HUES6 (cell line): ENCODE measurements at regions not wholly inside any gene's neighbourhood (a gene's known extent, or its start where the extent isn't known, plus 50 kb on each side); places are given as distances from the start of the nearest gene placed in this dataset.
"Not testable (repeated sequence)": the region's sequence is repeated elsewhere in the genome, so short reads cannot be mapped to it uniquely, and the experiment has no call there.

ENCODE experiments used
- H3K27ac ChIP-seq: 2 replicates; pipeline ENCODE4 v1.7.0; 2013; ENCODE audit warnings: low read depth, mild to moderate bottlenecking, low read length, inconsistent platforms
- H3K27me3 ChIP-seq: 2 replicates; pipeline ENCODE4 v1.6.1; 2013; ENCODE audit warnings: low read length; ENCODE audit not compliant: control insufficient read depth, insufficient read depth
- H3K36me3 ChIP-seq: 2 replicates; pipeline ENCODE4 v1.6.1; 2013; ENCODE audit warnings: low read length; ENCODE audit not compliant: control insufficient read depth, insufficient read depth
- H3K4me1 ChIP-seq: 2 replicates; pipeline ENCODE4 v1.6.1; 2013; ENCODE audit warnings: low read length; ENCODE audit not compliant: control insufficient read depth, insufficient read depth
- H3K4me3 ChIP-seq: 2 replicates; pipeline ENCODE4 v1.5.1; 2013; ENCODE audit warnings: low read depth, low read length
- H3K9ac ChIP-seq: one replicate; pipeline ENCODE4 v1.6.1; 2013; ENCODE audit warnings: mild to moderate bottlenecking, low read length
- H3K9me3 ChIP-seq: 2 replicates; pipeline ENCODE4 v1.6.1; 2013; ENCODE audit warnings: low read depth, low read length; ENCODE audit not compliant: control insufficient read depth, insufficient read depth

DNA sequence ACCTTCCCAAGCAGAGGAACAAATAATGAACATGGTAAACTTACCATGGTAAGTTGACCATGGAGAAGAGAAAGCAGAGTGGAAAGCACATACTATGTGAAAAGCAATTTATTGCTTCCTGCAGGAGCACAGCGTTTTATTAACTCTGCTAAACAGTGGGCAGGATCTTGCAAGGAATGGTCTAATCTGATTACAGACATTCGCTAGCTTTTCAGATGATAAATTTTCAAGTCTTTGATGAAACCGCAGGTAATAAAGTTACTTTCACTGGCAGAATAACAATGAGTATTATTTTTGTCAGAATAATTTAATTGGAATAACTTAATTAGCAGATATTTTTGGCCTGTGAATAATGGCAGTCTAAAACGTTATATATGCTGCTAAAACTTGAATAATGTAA, 89.6 kb upstream of the HGF start:
- H3K27ac ChIP-seq, result no peak overlapping the region
- H3K9me3 ChIP-seq, result no peaks in the 10 kb centered on the region
- H3K36me3 ChIP-seq, result no peaks in the 10 kb centered on the region
- no peaks in the 10 kb centered on the region for H3K4me1 ChIP-seq
- H3K27me3 ChIP-seq, result no peaks in the 10 kb centered on the region
- H3K4me3 ChIP-seq, result no peak overlapping the region
- no peak overlapping the region for H3K9ac ChIP-seq

DNA sequence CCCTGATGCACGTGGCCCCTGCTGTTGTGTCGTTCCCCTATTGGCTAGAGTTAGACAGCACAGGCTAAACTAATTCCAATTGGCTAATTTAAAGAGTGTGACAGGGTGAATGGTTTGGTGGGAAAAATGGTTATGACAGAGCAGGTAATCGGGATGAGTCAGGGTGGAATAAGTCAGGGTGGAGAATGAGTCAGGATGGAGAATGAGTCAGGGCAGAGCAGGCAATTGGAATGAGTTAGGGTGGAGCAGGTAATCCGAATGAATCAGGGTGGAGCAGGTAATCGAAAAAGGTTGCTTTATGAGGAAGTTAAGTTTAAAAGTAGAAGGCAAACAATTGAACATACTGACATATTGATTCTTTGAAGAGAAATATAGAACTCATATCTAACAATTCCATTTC, 89.0 kb upstream of the HGF start:
- H3K27me3 ChIP-seq, H3K36me3 ChIP-seq, H3K9me3 ChIP-seq, H3K9ac ChIP-seq, H3K4me1 ChIP-seq, H3K4me3 ChIP-seq, H3K27ac ChIP-seq: not testable (repeated sequence)

DNA sequence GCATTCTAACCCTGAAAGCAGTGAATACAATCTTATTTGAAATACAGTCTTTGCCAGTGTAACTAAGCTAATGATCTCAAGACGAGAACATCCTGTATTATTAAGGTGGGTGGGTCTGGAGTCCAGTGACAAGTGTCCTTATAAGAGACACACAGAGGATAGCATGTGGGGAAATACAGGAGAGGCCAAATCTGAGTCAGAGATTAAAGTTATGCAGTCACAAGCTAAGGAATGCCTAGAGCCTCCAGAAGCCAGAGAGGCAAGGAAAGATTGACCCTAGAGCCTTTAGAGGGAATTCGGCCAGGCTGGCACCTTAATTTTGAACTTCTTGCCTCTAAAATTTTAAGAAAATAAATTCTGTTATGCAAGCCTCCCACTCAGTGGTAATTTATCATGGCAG, 87.5 kb upstream of the HGF start:
- H3K9me3 ChIP-seq, result no peaks in the 10 kb centered on the region

DNA sequence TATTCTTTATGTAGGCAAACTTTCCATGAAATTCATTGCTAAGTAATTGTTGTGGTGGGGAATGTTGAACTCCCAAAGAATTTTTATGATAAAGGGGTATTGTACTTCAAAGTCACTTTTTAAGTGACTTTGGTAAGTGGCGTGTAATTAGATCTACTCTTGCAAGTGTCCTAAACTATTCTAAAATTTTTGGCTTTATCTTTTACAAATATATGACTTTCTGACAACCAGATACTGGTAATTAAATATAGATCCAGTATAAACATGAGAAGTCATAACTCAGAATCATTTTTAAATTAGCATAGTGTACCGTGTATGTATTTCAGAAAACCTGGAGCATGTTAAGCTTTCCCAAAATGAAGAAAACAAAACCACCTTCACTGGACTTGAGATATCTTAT, 84.7 kb upstream of the HGF start:
- Histone ChIP-seq H3K27ac (no peak overlapping the region), H3K9me3 (no peaks in the 10 kb centered on the region), H3K36me3 (no peaks in the 10 kb centered on the region), H3K27me3 (no peaks in the 10 kb centered on the region), H3K4me1 (peaks cover 10% of the 10 kb centered on the region), H3K9ac (no peak overlapping the region), H3K4me3 (no peak overlapping the region)

More for the DNA sequence above, 87.5 kb upstream of the HGF start:
- no peaks in the 10 kb centered on the region for H3K4me1 ChIP-seq
- H3K27me3 ChIP-seq, result no peaks in the 10 kb centered on the region
- H3K4me3 ChIP-seq, result no peak overlapping the region
- H3K9ac ChIP-seq, result no peak overlapping the region
- H3K27ac ChIP-seq, result no peak overlapping the region
- H3K36me3 ChIP-seq, result no peaks in the 10 kb centered on the region

- no peak overlapping the region for H3K4me3 ChIP-seq
- no peak overlapping the region for H3K9ac ChIP-seq
- H3K4me1 ChIP-seq, result peaks cover 10% of the 10 kb centered on the region
- H3K9me3 ChIP-seq, result no peaks in the 10 kb centered on the region
- H3K27ac ChIP-seq, result no peak overlapping the region
- no peaks in the 10 kb centered on the region for H3K27me3 ChIP-seq
- H3K36me3 ChIP-seq, result no peaks in the 10 kb centered on the region
These were observed 82.9 kb upstream of the HGF start for GRCh38 chr7:81852701-81853100.

DNA sequence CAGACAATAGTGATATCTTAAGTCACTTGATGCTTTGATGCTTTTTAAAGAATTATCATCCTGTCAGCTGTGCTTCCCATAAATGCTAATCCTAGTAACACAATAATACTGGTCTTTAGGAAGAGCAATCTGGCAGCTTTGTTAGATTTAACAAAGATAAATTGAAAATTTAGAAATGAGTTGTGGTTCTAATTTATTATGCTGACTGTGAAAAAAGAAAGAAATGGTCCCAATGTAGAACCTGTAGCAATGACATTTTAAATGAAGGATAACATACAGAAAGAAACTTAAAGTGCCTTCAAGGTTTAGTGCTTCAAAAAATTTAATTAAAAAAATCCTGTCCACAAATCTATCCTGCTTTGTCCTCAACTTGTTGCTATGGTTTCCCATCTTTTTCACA, 81.6 kb upstream of the HGF start:
- no peak overlapping the region for H3K4me3 ChIP-seq
- H3K36me3 ChIP-seq, result no peaks in the 10 kb centered on the region
- no peaks in the 10 kb centered on the region for H3K9me3 ChIP-seq
- H3K9ac ChIP-seq, result no peak overlapping the region
- no peaks in the 10 kb centered on the region for H3K27me3 ChIP-seq
- peaks cover 14% of the 10 kb centered on the region for H3K4me1 ChIP-seq
- no peak overlapping the region for H3K27ac ChIP-seq

GRCh38 chr7:81846398-81846797, 76.6 kb upstream of the HGF start:
- Histone ChIP-seq H3K27me3 (no peaks in the 10 kb centered on the region), H3K36me3 (no peaks in the 10 kb centered on the region), H3K27ac (no peak overlapping the region), H3K9ac (no peak overlapping the region), H3K9me3 (peaks cover 3% of the 10 kb centered on the region; the same call in 1 of the 2 replicates), H3K4me3 (no peak overlapping the region), H3K4me1 (peaks cover 19% of the 10 kb centered on the region)

DNA sequence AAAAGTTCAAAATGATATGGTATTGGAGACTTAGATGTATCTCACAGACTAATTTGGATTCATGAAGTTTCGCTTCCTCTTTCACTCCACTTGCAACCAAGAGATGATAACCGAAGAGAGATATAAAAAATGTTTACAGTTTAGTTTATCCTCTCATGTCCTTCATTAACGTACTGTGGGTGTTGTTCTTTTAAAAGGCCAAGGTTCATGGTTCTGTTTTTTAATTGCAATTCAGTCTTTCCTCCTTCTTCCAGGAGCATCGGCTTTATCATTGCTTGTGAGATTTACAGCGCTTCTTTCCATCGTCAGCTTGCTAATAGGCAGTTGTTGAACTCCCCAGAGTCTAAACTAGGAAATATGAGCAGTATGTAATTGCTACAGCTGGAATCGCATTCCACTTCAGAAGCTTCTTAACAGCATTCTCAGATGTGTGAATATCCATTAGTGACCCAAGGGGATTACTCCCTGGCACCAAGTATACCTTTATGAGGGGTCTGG, 75.9 kb upstream of the HGF start:
- Histone ChIP-seq H3K9me3 (peaks cover 3% of the 10 kb centered on the region; the same call in 1 of the 2 replicates), H3K27me3 (no peaks in the 10 kb centered on the region), H3K9ac (no peak overlapping the region), H3K4me1 (peaks cover 13% of the 10 kb centered on the region), H3K4me3 (no peak overlapping the region), H3K36me3 (no peaks in the 10 kb centered on the region), H3K27ac (no peak overlapping the region)

DNA sequence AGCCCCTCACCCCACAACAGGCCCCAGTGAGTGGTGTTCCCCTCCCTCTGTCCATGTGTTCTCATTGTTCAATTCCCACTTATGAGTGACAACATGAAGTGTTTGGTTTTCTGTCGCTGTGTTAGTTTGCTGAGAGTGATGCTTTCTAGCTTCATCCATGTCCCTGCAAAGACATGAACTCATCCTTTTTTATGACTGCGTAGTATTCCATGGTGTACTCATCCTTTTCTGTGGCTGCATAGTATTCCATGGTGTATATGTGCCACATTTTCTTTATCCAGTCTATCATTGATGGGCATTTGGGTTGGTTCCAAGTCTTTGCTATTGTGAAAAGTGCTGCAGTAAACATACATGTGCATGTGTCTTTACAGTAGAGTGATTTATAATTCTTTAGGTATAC, 73.8 kb upstream of the HGF start:
- H3K4me1 ChIP-seq, H3K4me3 ChIP-seq, H3K27ac ChIP-seq, H3K27me3 ChIP-seq, H3K36me3 ChIP-seq, H3K9me3 ChIP-seq, H3K9ac ChIP-seq: not testable (repeated sequence)

DNA sequence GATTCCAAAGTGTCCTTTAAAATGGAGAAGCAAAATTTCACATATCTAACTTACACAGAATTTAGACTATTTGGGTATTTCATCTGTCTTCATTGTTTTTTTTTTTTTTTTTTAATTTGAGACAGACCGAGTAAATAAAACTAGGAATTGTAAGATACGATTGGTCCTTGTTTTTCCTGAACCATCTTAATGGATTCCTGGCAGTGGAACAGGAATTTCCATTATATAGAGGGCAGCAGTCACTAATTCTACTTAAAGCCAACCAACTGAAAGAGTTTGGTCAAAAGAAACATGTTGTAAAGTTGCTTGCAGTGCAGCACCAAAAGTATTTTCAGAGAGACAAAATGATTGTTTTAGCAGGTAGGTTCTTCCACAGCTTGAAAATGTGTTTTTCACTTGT, 72.5 kb upstream of the HGF start:
- no peak overlapping the region for H3K9ac ChIP-seq
- no peaks in the 10 kb centered on the region for H3K36me3 ChIP-seq
- H3K4me1 ChIP-seq, result peaks cover 9% of the 10 kb centered on the region; the same call in 1 of the 2 replicates
- H3K9me3 ChIP-seq, result peaks cover 3% of the 10 kb centered on the region; the same call in 1 of the 2 replicates
- no peak overlapping the region for H3K4me3 ChIP-seq
- no peak overlapping the region for H3K27ac ChIP-seq
- no peaks in the 10 kb centered on the region for H3K27me3 ChIP-seq

GRCh38 chr7:81839708-81840369, 70.0 kb upstream of the HGF start:
- Histone ChIP-seq H3K4me1 (no peaks in the 10 kb centered on the region), H3K27ac (no peak overlapping the region), H3K27me3 (no peaks in the 10 kb centered on the region), H3K9me3 (peaks cover 3% of the 10 kb centered on the region; the same call in 1 of the 2 replicates), H3K36me3 (no peaks in the 10 kb centered on the region), H3K9ac (no peak overlapping the region), H3K4me3 (no peak overlapping the region)
